ENCODE measurements at regions not wholly inside any gene's neighbourhood (a gene's known extent, or its start where the extent isn't known, plus 50 kb on each side); places are given as distances from the start of the nearest gene placed in this dataset.

- no peak overlapping the region for H3K27ac ChIP-seq (ENCODE audit: poor library complexity, severe bottlenecking)
- TF ChIP-seq CTCF (IDR thresholded peaks at IDR 0.05; ENCODE audit: poor library complexity, severe bottlenecking) = no peak
- H3K36me3 ChIP-seq (ENCODE audit: low read depth) = no peaks in the 10 kb centered on the region
- ATAC-seq (ENCODE audit: low read depth) (0 out of 3 replicates have a peak, but pooled peaks have one; percentile 23), DNase-seq (ENCODE audit: low spot score) (no peak)
- H3K4me1 ChIP-seq (ENCODE audit: insufficient read depth, poor library complexity, severe bottlenecking) = peaks cover 5% of the 10 kb centered on the region
- H3K27me3 ChIP-seq (ENCODE audit: insufficient read depth, poor library complexity, severe bottlenecking) = no peaks in the 10 kb centered on the region
- H3K4me3 ChIP-seq (ENCODE audit: severe bottlenecking) = no peak overlapping the region
- no peaks in the 10 kb centered on the region for H3K9me3 ChIP-seq (ENCODE audit: severe bottlenecking)
Observed at GRCh38 chr10:88062798-88063472, 199.5 kb downstream of the PTEN start.

DNA sequence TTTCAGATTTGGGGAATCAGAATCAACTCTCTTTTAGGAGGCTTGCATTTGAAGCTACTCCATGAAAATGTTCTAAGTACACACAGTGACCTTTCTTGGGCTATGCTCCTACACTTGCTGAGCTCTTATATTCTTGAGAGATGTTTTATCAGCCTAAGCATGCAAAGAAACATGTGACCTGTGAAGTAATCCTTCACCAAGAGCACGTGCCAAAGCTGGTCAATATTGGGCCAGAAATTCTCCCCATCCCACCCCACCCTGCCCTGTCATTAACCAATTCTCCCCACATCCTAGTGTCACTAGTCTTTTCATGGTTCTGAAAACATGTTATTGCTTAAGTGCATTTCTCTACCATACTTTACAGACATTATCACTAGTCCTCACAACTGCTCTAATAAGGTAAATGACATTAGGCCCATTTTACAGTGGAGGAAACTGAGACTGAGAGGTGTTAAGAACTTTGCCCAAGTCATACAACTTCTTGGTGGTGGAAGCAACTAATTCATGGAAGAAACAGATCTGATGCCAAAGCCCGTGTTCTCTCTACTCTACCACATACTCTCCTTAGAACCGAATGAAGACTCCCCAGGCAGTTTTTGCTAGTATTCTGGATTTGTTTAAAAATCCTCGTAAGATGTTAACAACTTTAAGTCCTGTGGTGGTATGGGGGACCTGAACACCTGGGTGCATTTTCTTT, 200.6 kb downstream of the PTEN start:
- ATAC-seq (ENCODE audit: low read depth) (no peak), DNase-seq (ENCODE audit: low spot score) (no peak)

DNA sequence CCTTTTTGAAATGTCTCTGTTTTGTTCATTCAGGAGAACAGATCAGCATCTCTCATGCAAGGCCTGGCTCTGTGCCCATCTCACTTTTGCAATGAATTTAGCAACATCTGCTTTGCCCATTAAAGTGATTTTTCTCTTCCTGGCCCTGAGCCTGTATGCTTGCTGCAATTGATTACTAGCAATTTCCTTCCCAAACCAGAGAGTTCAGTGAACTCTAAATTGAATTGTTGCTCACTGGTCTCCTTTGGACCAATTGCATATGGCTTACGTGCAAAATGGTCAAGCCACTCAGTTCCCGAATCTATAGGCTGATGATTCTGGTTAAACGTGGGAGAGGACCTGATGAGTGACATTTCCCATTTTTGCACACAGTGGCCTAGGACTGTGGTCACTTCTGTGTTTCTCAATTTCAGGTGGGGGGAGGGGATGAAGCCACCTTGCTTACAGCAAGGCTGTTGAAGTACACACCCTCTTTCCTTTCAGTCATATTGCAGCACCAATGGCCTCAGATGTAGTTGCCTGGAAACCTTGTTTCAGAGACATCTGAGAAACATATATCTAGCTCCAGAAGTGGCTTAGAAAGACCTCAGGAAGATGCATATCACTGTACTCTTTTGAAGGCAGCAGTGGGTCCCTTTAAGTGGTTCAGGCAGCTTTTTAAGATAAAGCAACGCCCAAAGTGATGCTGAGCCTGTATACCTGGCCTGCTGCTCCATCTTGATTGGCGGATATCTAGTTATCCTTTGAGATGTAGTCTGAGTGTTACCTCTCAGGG, 201.4 kb downstream of the PTEN start:
- no peak for ATAC-seq (ENCODE audit: low read depth)
- Histone ChIP-seq H3K27me3 (ENCODE audit: insufficient read depth, poor library complexity, severe bottlenecking) (no peaks in the 10 kb centered on the region), H3K4me1 (ENCODE audit: insufficient read depth, poor library complexity, severe bottlenecking) (peaks cover 5% of the 10 kb centered on the region)

More for the DNA sequence above, 200.6 kb downstream of the PTEN start:
- Histone ChIP-seq H3K9me3 (ENCODE audit: severe bottlenecking) (no peaks in the 10 kb centered on the region), H3K36me3 (ENCODE audit: low read depth) (no peaks in the 10 kb centered on the region), H3K4me3 (ENCODE audit: severe bottlenecking) (no peak overlapping the region), H3K4me1 (ENCODE audit: insufficient read depth, poor library complexity, severe bottlenecking) (peaks cover 5% of the 10 kb centered on the region), H3K27ac (ENCODE audit: poor library complexity, severe bottlenecking) (no peak overlapping the region), H3K27me3 (ENCODE audit: insufficient read depth, poor library complexity, severe bottlenecking) (no peaks in the 10 kb centered on the region)
- no peak for TF ChIP-seq CTCF (IDR thresholded peaks at IDR 0.05; ENCODE audit: poor library complexity, severe bottlenecking)

GRCh38 chr10:88065383-88066049, 202.1 kb downstream of the PTEN start:
- no peaks in the 10 kb centered on the region for H3K36me3 ChIP-seq (ENCODE audit: low read depth)
- H3K4me3 ChIP-seq (ENCODE audit: severe bottlenecking) = no peak overlapping the region
- H3K9me3 ChIP-seq (ENCODE audit: severe bottlenecking) = no peaks in the 10 kb centered on the region
- DNase-seq (ENCODE audit: low spot score) (no peak), ATAC-seq (ENCODE audit: low read depth) (no peak)
- no peak overlapping the region for H3K27ac ChIP-seq (ENCODE audit: poor library complexity, severe bottlenecking)
- TF ChIP-seq CTCF (IDR thresholded peaks at IDR 0.05; ENCODE audit: poor library complexity, severe bottlenecking) = no peak
- H3K27me3 ChIP-seq (ENCODE audit: insufficient read depth, poor library complexity, severe bottlenecking) = no peaks in the 10 kb centered on the region
- peaks cover 5% of the 10 kb centered on the region for H3K4me1 ChIP-seq (ENCODE audit: insufficient read depth, poor library complexity, severe bottlenecking)

More for the DNA sequence above, 201.4 kb downstream of the PTEN start:
- Histone ChIP-seq H3K36me3 (ENCODE audit: low read depth) (no peaks in the 10 kb centered on the region), H3K4me3 (ENCODE audit: severe bottlenecking) (no peak overlapping the region), H3K9me3 (ENCODE audit: severe bottlenecking) (no peaks in the 10 kb centered on the region), H3K27ac (ENCODE audit: poor library complexity, severe bottlenecking) (no peak overlapping the region)
- DNase-seq (ENCODE audit: low spot score) = no peak
- TF ChIP-seq CTCF (IDR thresholded peaks at IDR 0.05; ENCODE audit: poor library complexity, severe bottlenecking) = no peak

All from RWPE2 (cell line).